Spinal cord (tissue), 9 donors: ENCODE measurements at regions not wholly inside any gene's neighbourhood (a gene's known extent, or its start where the extent isn't known, plus 50 kb on each side); places are given as distances from the start of the nearest gene placed in this dataset.

ENCODE experiments used
- DNase-seq, 6 donors: peaks; one replicate each; pipeline versions ENCODE4 v3.0.0 to v3.0.0-alpha.2; 2013 to 2015; ENCODE audit warnings: low spot score in 6 of 6, low read depth in 4 of 6
- H3K27ac ChIP-seq: one replicate; pipeline ENCODE4 v1.5.1; 2013; ENCODE audit warnings: low read depth, low read length, control low read depth
- H3K27me3 ChIP-seq: one replicate; pipeline ENCODE4 v1.6.1; 2013; ENCODE audit warnings: low read length; ENCODE audit not compliant: control insufficient read depth, insufficient read depth
- H3K36me3 ChIP-seq: one replicate; pipeline ENCODE4 v1.6.1; 2013; ENCODE audit warnings: low read length; ENCODE audit not compliant: control insufficient read depth, insufficient read depth
- H3K4me1 ChIP-seq: one replicate; pipeline ENCODE4 v1.6.1; 2013; ENCODE audit warnings: low read length; ENCODE audit not compliant: control insufficient read depth, insufficient read depth
- H3K4me3 ChIP-seq: one replicate; pipeline ENCODE4 v1.5.1; 2013; ENCODE audit warnings: low read depth, low read length, control low read depth
- H3K9me3 ChIP-seq: one replicate; pipeline ENCODE4 v1.6.1; 2013; ENCODE audit warnings: low read length; ENCODE audit not compliant: control insufficient read depth, insufficient read depth
- WGBS: methylation state at CpG from one replicate; pipeline ENCODE4 v1.1.5; 2013; ENCODE audit warnings: missing lambda C conversion rate; ENCODE audit not compliant: insufficient coverage; 5-methylcytosine and 5-hydroxymethylcytosine counted together
- donor health status: healthy.

DNA sequence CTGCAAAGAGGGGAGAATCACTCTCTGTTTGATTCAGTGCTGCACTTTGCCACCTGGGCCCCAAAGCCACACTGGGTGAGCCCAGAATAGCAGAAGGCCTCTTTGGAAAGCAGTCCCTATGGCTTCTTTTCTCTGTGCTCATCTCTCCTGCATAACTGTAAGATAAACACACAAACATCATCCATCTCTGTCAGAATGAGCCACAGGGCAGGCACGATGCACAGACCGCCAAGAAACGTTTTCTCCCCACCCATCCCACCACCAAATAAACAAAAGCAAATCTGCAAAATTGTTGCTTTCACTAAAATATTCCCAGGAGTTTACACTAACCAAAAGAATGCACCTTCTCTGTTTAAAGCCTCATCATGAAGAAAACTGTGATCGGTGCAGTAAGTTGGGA, 196.4 kb upstream of the POU2AF2 start:
- Histone ChIP-seq H3K27me3 (no peaks in the 10 kb centered on the region), H3K27ac (no peak overlapping the region), H3K4me3 (no peak overlapping the region), H3K4me1 (peaks cover 3% of the 10 kb centered on the region), H3K36me3 (no peaks in the 10 kb centered on the region), H3K9me3 (no peaks in the 10 kb centered on the region)
- WGBS, result 39% methylated on average over 3 of the region's 4 CpGs
- no peak for DNase-seq

DNA sequence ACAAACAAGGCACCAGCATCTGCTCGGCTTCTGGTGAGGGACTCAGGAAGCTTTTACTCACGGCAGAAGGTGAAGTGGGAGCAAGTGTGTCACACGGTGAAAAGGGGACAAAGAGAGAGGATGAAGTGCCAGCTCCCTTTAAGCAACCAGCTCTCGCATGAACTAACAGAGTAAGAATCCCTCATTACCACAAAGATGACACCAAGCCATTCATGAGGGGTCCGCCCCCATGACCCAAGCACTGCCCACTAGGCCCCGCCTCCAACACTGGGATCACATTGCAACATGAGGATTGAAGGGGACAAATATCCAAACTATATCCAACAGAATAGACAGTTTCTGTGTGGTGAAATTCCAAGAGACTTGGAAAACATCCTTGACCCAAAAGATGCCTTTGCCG, 198.2 kb upstream of the POU2AF2 start:
- DNase-seq, result no peak
- no peak overlapping the region for H3K4me3 ChIP-seq
- no peaks in the 10 kb centered on the region for H3K36me3 ChIP-seq
- H3K27ac ChIP-seq, result no peak overlapping the region
- H3K4me1 ChIP-seq, result peaks cover 3% of the 10 kb centered on the region
- no peaks in the 10 kb centered on the region for H3K9me3 ChIP-seq
- no peaks in the 10 kb centered on the region for H3K27me3 ChIP-seq
- 67% methylated on average over 1 of the region's 7 CpGs for WGBS

DNA sequence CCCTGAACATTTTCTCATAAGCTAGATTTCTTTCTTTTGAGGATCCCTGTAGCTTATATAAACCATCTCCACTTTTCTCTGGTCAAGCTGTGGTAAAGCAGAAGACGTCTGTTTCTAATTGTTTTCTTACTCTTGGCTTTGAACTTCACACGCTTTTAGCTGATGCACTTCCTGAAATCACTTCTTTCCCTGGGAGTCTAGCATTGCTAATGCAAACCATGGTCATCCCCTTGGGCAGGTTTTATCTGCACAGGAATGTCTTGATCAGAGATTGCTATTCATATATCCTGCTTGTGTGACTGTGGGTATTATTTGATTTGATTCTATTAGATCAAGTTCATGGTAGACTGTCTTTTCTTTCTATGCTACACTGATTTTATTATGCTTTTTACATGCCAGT, 199.2 kb upstream of the POU2AF2 start:
- H3K4me1 ChIP-seq, result peaks cover 3% of the 10 kb centered on the region
- H3K27me3 ChIP-seq, result no peaks in the 10 kb centered on the region
- DNase-seq, result peak in 2 of 6 donors; percentile 27 to 31
- no peaks in the 10 kb centered on the region for H3K36me3 ChIP-seq
- peak overlapping the region; percentile 25 for H3K27ac ChIP-seq
- 52% methylated on average over 2 of the region's 2 CpGs for WGBS
- no peaks in the 10 kb centered on the region for H3K9me3 ChIP-seq
- no peak overlapping the region for H3K4me3 ChIP-seq

DNA sequence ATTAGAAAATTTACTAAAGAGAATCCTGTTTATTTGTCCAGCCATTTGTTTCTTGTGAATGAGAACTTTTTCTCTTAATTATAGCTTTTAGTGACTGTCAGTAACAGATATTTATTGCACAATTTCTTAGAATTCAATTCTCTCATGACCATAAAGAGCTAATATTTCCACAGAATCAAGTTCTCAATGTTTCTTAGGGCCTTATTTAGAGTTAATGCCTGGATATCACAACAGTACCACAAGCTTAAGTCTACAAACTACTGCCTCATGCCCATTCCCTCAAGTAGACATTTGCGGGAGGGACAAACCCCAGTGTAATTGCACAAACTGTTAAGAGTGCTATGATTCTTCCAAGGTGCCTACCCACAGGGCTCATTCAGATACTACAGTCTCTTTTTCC, 199.7 kb upstream of the POU2AF2 start:
- no peaks in the 10 kb centered on the region for H3K27me3 ChIP-seq
- peak overlapping the region; percentile 2 for H3K27ac ChIP-seq
- no CpG with 5 or more reads among the region's 1 CpG for WGBS
- H3K9me3 ChIP-seq, result no peaks in the 10 kb centered on the region
- no peak for DNase-seq
- H3K4me3 ChIP-seq, result no peak overlapping the region
- H3K4me1 ChIP-seq, result peaks cover 3% of the 10 kb centered on the region
- H3K36me3 ChIP-seq, result no peaks in the 10 kb centered on the region

- no peak overlapping the region for H3K27ac ChIP-seq
- peak in 1 of 6 donors; percentile 9 for DNase-seq
- no peaks in the 10 kb centered on the region for H3K27me3 ChIP-seq
These were observed 200.1 kb upstream of the POU2AF2 start for GRCh38 chr11:111045407-111045803.

GRCh38 chr11:111044751-111045406, 200.6 kb upstream of the POU2AF2 start:
- peak overlapping the region; percentile 27 for H3K27ac ChIP-seq
- H3K4me1 ChIP-seq, result peaks cover 3% of the 10 kb centered on the region
- H3K9me3 ChIP-seq, result no peaks in the 10 kb centered on the region
- H3K36me3 ChIP-seq, result no peaks in the 10 kb centered on the region
- WGBS, result 78% methylated on average over 6 of the region's 6 CpGs
- H3K27me3 ChIP-seq, result no peaks in the 10 kb centered on the region
- peak in 1 of 6 donors; percentile 14 for DNase-seq
- no peak overlapping the region for H3K4me3 ChIP-seq

More at GRCh38 chr11:111045407-111045803, 200.1 kb upstream of the POU2AF2 start:
- Histone ChIP-seq H3K4me3 (no peak overlapping the region), H3K9me3 (no peaks in the 10 kb centered on the region), H3K36me3 (no peaks in the 10 kb centered on the region), H3K4me1 (peaks cover 3% of the 10 kb centered on the region)

- Histone ChIP-seq H3K27me3 (no peaks in the 10 kb centered on the region), H3K4me3 (no peak overlapping the region), H3K9me3 (peaks cover 2% of the 10 kb centered on the region), H3K4me1 (peaks cover 1% of the 10 kb centered on the region), H3K27ac (no peak overlapping the region), H3K36me3 (no peaks in the 10 kb centered on the region)
- WGBS, result 94% methylated on average over 3 of the region's 3 CpGs
- DNase-seq, result no peak
These were observed 205.5 kb upstream of the POU2AF2 start for GRCh38 chr11:111039982-111040381.

DNA sequence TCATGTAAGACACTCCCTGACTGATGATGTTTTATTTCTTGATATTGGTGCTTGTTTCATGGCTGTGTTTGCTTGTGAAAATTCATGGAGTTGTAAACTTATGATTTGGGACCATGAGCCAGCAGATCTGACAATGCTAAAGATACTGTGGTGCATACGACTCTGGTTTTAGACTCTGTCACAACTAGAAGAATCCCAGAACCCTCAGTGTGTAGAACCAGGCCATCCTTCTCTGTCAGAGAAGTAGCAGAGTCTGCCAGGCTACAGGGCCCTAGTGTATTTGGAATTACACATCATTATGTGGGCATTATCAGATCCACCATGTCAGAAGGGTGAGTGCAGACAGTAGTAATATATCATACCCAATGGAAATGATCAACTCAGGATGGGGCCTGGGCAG, 209.8 kb upstream of the POU2AF2 start:
- H3K9me3 ChIP-seq, result peaks cover 2% of the 10 kb centered on the region
- no peaks in the 10 kb centered on the region for H3K27me3 ChIP-seq
- no peaks in the 10 kb centered on the region for H3K36me3 ChIP-seq
- no peak for DNase-seq
- H3K27ac ChIP-seq, result no peak overlapping the region
- no peaks in the 10 kb centered on the region for H3K4me1 ChIP-seq
- WGBS, result no CpG with 5 or more reads among the region's 1 CpG
- no peak overlapping the region for H3K4me3 ChIP-seq

- DNase-seq, result no peak
- H3K27ac ChIP-seq, result no peak overlapping the region
- no peaks in the 10 kb centered on the region for H3K27me3 ChIP-seq
- H3K36me3 ChIP-seq, result no peaks in the 10 kb centered on the region
- peaks cover 1% of the 10 kb centered on the region for H3K9me3 ChIP-seq
- no peak overlapping the region for H3K4me3 ChIP-seq
- H3K4me1 ChIP-seq, result peaks cover under 1% of the 10 kb centered on the region
These were observed 219.3 kb upstream of the POU2AF2 start for GRCh38 chr11:111026241-111026640.

GRCh38 chr11:111021131-111021530, 224.4 kb upstream of the POU2AF2 start:
- no peaks in the 10 kb centered on the region for H3K27me3 ChIP-seq
- no peaks in the 10 kb centered on the region for H3K9me3 ChIP-seq
- DNase-seq, result peak in 1 of 6 donors; percentile 42
- H3K4me3 ChIP-seq, result no peak overlapping the region
- WGBS, result 85% methylated on average over 4 of the region's 5 CpGs
- peaks cover 4% of the 10 kb centered on the region for H3K4me1 ChIP-seq
- no peak overlapping the region for H3K27ac ChIP-seq
- no peaks in the 10 kb centered on the region for H3K36me3 ChIP-seq
